ENCODE measurements at regions not wholly inside any gene's neighbourhood (a gene's known extent, or its start where the extent isn't known, plus 50 kb on each side); places are given as distances from the start of the nearest gene placed in this dataset.

GRCh38 chr3:130291148-130291547 lies 54.3 kb upstream of the COL6A5 start:
- H3K4me1 ChIP-seq (ENCODE audit: control insufficient read depth, insufficient read depth, low read length), result no peaks in the 10 kb centered on the region
- H3K9me3 ChIP-seq (ENCODE audit: control insufficient read depth, insufficient read depth, low read depth, low read length), result no peaks in the 10 kb centered on the region
- TF ChIP-seq ZNF175 (tag by site-specific recombination; IDR thresholded peaks at IDR 0.05) (no peak), ZNF510 (tag by site-specific recombination; IDR thresholded peaks at IDR 0.05; ENCODE audit: insufficient replicate concordance) (no peak), TCF7L2 (IDR thresholded peaks at IDR 0.05; ENCODE audit: borderline replicate concordance, low read depth, low read length) (no peak), BCL11A (tag by site-specific recombination; IDR thresholded peaks at IDR 0.05; ENCODE audit: low read depth) (no peak), HOXC10 (CRISPR knock-in tag; IDR thresholded peaks at IDR 0.05) (no peak), SALL2 (tag by site-specific recombination; IDR thresholded peaks at IDR 0.05; ENCODE audit: borderline replicate concordance) (no peak), GLIS1 (tag by site-specific recombination; IDR thresholded peaks at IDR 0.05) (no peak), ZNF571 (tag by site-specific recombination; IDR thresholded peaks at IDR 0.05) (no peak), ZNF660 (tag by site-specific recombination; IDR thresholded peaks at IDR 0.05) (no peak), ZBTB11 (tag by site-specific recombination; conservative IDR thresholded peaks at IDR 0.05; ENCODE audit: low read depth) (no peak)
- TF ChIP-seq, protein P1, sequence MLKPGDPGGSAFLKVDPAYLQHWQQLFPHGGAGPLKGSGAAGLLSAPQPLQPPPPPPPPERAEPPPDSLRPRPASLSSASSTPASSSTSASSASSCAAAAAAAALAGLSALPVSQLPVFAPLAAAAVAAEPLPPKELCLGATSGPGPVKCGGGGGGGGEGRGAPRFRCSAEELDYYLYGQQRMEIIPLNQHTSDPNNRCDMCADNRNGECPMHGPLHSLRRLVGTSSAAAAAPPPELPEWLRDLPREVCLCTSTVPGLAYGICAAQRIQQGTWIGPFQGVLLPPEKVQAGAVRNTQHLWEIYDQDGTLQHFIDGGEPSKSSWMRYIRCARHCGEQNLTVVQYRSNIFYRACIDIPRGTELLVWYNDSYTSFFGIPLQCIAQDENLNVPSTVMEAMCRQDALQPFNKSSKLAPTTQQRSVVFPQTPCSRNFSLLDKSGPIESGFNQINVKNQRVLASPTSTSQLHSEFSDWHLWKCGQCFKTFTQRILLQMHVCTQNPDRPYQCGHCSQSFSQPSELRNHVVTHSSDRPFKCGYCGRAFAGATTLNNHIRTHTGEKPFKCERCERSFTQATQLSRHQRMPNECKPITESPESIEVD (tag by site-specific recombination; IDR thresholded peaks at IDR 0.05), result no peak
- ChIA-PET CTCF (interaction anchor here (0.8 kb wide), 1 partner anchor 15 kb away, joined by 4 read pairs; no protein-coding TSS in a partner anchor), POLR2A (no interaction called here)
- H3K36me3 ChIP-seq (ENCODE audit: control insufficient read depth in 2 of 2, insufficient read depth in 1 of 2, low read length in 2 of 2), result no peaks in the 10 kb centered on the region
- no peak overlapping the region for H3K27ac ChIP-seq (ENCODE audit: extremely low read depth, low read depth, low read length)
- no peak overlapping the region for H3K4me3 ChIP-seq (ENCODE audit: low read depth, low read length)

- CTCF ChIA-PET, result no interaction called here
- Histone ChIP-seq H3K4me3 (ENCODE audit: low read depth, low read length) (no peak overlapping the region), H3K9me3 (ENCODE audit: control insufficient read depth, insufficient read depth, low read depth, low read length) (no peaks in the 10 kb centered on the region), H3K27ac (ENCODE audit: extremely low read depth, low read depth, low read length) (no peak overlapping the region), H3K4me1 (ENCODE audit: control insufficient read depth, insufficient read depth, low read length) (no peaks in the 10 kb centered on the region), H3K36me3 (ENCODE audit: control insufficient read depth in 2 of 2, insufficient read depth in 1 of 2, low read length in 2 of 2) (no peaks in the 10 kb centered on the region)
- POLR2A ChIA-PET, result no interaction called here
- TF ChIP-seq SCRT1 (tag by site-specific recombination; IDR thresholded peaks at IDR 0.05; ENCODE audit: borderline replicate concordance) (no peak), KLF1 (tag by site-specific recombination; IDR thresholded peaks at IDR 0.05) (no peak), ZFP37 (tag by site-specific recombination; IDR thresholded peaks at IDR 0.05) (no peak)
- TF ChIP-seq, protein P2, sequence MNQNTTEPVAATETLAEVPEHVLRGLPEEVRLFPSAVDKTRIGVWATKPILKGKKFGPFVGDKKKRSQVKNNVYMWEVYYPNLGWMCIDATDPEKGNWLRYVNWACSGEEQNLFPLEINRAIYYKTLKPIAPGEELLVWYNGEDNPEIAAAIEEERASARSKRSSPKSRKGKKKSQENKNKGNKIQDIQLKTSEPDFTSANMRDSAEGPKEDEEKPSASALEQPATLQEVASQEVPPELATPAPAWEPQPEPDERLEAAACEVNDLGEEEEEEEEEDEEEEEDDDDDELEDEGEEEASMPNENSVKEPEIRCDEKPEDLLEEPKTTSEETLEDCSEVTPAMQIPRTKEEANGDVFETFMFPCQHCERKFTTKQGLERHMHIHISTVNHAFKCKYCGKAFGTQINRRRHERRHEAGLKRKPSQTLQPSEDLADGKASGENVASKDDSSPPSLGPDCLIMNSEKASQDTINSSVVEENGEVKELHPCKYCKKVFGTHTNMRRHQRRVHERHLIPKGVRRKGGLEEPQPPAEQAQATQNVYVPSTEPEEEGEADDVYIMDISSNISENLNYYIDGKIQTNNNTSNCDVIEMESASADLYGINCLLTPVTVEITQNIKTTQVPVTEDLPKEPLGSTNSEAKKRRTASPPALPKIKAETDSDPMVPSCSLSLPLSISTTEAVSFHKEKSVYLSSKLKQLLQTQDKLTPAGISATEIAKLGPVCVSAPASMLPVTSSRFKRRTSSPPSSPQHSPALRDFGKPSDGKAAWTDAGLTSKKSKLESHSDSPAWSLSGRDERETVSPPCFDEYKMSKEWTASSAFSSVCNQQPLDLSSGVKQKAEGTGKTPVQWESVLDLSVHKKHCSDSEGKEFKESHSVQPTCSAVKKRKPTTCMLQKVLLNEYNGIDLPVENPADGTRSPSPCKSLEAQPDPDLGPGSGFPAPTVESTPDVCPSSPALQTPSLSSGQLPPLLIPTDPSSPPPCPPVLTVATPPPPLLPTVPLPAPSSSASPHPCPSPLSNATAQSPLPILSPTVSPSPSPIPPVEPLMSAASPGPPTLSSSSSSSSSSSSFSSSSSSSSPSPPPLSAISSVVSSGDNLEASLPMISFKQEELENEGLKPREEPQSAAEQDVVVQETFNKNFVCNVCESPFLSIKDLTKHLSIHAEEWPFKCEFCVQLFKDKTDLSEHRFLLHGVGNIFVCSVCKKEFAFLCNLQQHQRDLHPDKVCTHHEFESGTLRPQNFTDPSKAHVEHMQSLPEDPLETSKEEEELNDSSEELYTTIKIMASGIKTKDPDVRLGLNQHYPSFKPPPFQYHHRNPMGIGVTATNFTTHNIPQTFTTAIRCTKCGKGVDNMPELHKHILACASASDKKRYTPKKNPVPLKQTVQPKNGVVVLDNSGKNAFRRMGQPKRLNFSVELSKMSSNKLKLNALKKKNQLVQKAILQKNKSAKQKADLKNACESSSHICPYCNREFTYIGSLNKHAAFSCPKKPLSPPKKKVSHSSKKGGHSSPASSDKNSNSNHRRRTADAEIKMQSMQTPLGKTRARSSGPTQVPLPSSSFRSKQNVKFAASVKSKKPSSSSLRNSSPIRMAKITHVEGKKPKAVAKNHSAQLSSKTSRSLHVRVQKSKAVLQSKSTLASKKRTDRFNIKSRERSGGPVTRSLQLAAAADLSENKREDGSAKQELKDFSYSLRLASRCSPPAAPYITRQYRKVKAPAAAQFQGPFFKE (tag by site-specific recombination; IDR thresholded peaks at IDR 0.05; ENCODE audit: borderline replicate concordance), result no peak
- TF ChIP-seq, protein P3, sequence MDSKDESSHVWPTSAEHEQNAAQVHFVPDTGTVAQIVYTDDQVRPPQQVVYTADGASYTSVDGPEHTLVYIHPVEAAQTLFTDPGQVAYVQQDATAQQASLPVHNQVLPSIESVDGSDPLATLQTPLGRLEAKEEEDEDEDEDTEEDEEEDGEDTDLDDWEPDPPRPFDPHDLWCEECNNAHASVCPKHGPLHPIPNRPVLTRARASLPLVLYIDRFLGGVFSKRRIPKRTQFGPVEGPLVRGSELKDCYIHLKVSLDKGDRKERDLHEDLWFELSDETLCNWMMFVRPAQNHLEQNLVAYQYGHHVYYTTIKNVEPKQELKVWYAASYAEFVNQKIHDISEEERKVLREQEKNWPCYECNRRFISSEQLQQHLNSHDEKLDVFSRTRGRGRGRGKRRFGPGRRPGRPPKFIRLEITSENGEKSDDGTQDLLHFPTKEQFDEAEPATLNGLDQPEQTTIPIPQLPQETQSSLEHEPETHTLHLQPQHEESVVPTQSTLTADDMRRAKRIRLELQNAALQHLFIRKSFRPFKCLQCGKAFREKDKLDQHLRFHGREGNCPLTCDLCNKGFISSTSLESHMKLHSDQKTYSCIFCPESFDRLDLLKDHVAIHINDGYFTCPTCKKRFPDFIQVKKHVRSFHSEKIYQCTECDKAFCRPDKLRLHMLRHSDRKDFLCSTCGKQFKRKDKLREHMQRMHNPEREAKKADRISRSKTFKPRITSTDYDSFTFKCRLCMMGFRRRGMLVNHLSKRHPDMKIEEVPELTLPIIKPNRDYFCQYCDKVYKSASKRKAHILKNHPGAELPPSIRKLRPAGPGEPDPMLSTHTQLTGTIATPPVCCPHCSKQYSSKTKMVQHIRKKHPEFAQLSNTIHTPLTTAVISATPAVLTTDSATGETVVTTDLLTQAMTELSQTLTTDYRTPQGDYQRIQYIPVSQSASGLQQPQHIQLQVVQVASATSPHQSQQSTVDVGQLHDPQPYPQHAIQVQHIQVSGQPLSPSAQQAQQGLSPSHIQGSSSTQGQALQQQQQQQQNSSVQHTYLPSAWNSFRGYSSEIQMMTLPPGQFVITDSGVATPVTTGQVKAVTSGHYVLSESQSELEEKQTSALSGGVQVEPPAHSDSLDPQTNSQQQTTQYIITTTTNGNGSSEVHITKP (tag by site-specific recombination; IDR thresholded peaks at IDR 0.05), result no peak
- TF ChIP-seq, protein P4, sequence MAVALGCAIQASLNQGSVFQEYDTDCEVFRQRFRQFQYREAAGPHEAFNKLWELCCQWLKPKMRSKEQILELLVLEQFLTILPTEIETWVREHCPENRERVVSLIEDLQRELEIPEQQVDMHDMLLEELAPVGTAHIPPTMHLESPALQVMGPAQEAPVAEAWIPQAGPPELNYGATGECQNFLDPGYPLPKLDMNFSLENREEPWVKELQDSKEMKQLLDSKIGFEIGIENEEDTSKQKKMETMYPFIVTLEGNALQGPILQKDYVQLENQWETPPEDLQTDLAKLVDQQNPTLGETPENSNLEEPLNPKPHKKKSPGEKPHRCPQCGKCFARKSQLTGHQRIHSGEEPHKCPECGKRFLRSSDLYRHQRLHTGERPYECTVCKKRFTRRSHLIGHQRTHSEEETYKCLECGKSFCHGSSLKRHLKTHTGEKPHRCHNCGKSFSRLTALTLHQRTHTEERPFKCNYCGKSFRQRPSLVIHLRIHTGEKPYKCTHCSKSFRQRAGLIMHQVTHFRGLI (tag by site-specific recombination; IDR thresholded peaks at IDR 0.05), result no peak
These were observed 52.2 kb upstream of the COL6A5 start for GRCh38 chr3:130293247-130293646.

Data from HEK293 (cell line).